Right lobe of liver (tissue), 4 donors: ENCODE measurements at regions not wholly inside any gene's neighbourhood (a gene's known extent, or its start where the extent isn't known, plus 50 kb on each side); places are given as distances from the start of the nearest gene placed in this dataset.

Experiments used
- POLR2A ChIP-seq: fragments of 450-650 bp; IDR thresholded peaks from one replicate; pipeline ENCODE4 v1.6.1; 2017; ENCODE audit warnings: antibody characterized with exemption, mild to moderate bottlenecking
- TF ChIP-seq, protein P1 (sequence below), 4 donors: fragments of 200-600 bp in 3 of 4; fragments of 450-650 bp in 1 of 4; IDR thresholded peaks; one replicate each; pipeline versions ENCODE4 v1.5.1 to v1.8.0; 2016 to 2022; ENCODE audit warnings: antibody characterized with exemption in 4 of 4, mild to moderate bottlenecking in 2 of 4
- donor health status: DM: no; HTN: no; CAD: no.
- donor health status: DM: no; HTN: no; CAD: no.
- donor health status: DM: no; HTN: yes; CAD: no.

DNA sequence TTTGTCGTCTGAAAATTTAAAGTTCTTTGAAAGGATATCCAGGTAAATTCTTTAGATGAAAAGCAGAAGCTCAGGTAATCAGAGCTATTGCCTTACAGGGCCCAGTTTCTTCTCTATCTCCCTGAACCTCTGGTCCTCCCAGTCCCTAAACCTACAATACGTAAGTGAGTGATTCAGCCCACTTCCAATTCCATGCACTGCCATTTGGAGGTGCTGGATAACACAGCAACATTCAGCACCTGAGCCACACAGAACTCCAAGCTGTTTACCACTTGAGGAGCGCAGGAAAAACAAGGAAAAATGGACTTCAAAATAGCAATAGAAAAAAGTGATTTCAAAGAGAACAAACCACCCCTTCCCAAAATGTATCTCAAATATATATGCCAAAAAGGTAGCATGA is 105.0 kb upstream of the DNAJC10 start:
- TF ChIP-seq, protein P1, sequence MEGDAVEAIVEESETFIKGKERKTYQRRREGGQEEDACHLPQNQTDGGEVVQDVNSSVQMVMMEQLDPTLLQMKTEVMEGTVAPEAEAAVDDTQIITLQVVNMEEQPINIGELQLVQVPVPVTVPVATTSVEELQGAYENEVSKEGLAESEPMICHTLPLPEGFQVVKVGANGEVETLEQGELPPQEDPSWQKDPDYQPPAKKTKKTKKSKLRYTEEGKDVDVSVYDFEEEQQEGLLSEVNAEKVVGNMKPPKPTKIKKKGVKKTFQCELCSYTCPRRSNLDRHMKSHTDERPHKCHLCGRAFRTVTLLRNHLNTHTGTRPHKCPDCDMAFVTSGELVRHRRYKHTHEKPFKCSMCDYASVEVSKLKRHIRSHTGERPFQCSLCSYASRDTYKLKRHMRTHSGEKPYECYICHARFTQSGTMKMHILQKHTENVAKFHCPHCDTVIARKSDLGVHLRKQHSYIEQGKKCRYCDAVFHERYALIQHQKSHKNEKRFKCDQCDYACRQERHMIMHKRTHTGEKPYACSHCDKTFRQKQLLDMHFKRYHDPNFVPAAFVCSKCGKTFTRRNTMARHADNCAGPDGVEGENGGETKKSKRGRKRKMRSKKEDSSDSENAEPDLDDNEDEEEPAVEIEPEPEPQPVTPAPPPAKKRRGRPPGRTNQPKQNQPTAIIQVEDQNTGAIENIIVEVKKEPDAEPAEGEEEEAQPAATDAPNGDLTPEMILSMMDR (IDR thresholded peaks at IDR 0.05) = no peak
- TF ChIP-seq POLR2A = no peak
